Astrocyte of the spinal cord (primary cell): ENCODE measurements at regions not wholly inside any gene's neighbourhood (a gene's known extent, or its start where the extent isn't known, plus 50 kb on each side); places are given as distances from the start of the nearest gene placed in this dataset.
"Not testable (repeated sequence)": the region's sequence is repeated elsewhere in the genome, so short reads cannot be mapped to it uniquely, and the experiment has no call there.

Experiments used
- DNase-seq: peaks from one replicate; pipeline ENCODE4 v3.0.0; 2011; ENCODE audit warnings: low read depth, low spot score
- H3K4me3 ChIP-seq: 2 replicates; pipeline ENCODE4 v1.5.1; 2011; ENCODE audit warnings: low read depth, mild to moderate bottlenecking, low read length, moderate library complexity
- CTCF ChIP-seq: IDR thresholded peaks from 2 replicates; pipeline ENCODE4 v1.5.1; 2012; ENCODE audit warnings: low read depth, mild to moderate bottlenecking, low read length, inconsistent platforms
- in situ Hi-C: cut with HindIII; loops from 2 replicates; pipeline ENCODE4 v1.10.0; 2017; ENCODE audit warnings: low sequenced_read_pairs

- H3K4me3 ChIP-seq, result no peak overlapping the region
- in situ Hi-C loops, result no loop called here
- TF ChIP-seq CTCF, result no peak
- DNase-seq, result no peak
Measured at GRCh38 chr3:75327453-75327852, 336.7 kb upstream of the FRG2C start.

GRCh38 chr3:75329476-75330097 is 334.5 kb upstream of the FRG2C start:
- in situ Hi-C loops, result no loop called here
- TF ChIP-seq CTCF, result no peak
- no peak for DNase-seq
- H3K4me3 ChIP-seq, result no peak overlapping the region

GRCh38 chr3:75330446-75330845 is 333.7 kb upstream of the FRG2C start:
- in situ Hi-C loops, H3K4me3 ChIP-seq, DNase-seq: not testable (repeated sequence)

GRCh38 chr3:75332090-75332489 is 332.0 kb upstream of the FRG2C start:
- in situ Hi-C loops, DNase-seq, H3K4me3 ChIP-seq: not testable (repeated sequence)

GRCh38 chr3:75332794-75333193 is 331.3 kb upstream of the FRG2C start:
- H3K4me3 ChIP-seq, result no peak overlapping the region
- no peak for TF ChIP-seq CTCF
- in situ Hi-C loops, result no loop called here
- DNase-seq, result peak; percentile 10

GRCh38 chr3:75334299-75334698 is 329.8 kb upstream of the FRG2C start:
- no peak overlapping the region for H3K4me3 ChIP-seq
- DNase-seq, result no peak
- no peak for TF ChIP-seq CTCF
- in situ Hi-C loops, result no loop called here

GRCh38 chr3:75337226-75337900 is 326.8 kb upstream of the FRG2C start:
- in situ Hi-C loops, result no loop called here
- H3K4me3 ChIP-seq, result no peak overlapping the region
- DNase-seq, result no peak
- no peak for TF ChIP-seq CTCF
